ENCODE measurements at regions not wholly inside any gene's neighbourhood (a gene's known extent, or its start where the extent isn't known, plus 50 kb on each side); places are given as distances from the start of the nearest gene placed in this dataset.
A peak's percentile ranks its signal among the peaks of the same experiment; 100 is the strongest.

GRCh38 chr6:95518630-95519227 lies 58.6 kb upstream of the MANEA start:
- Histone ChIP-seq H2AFZ (ENCODE audit: low read length) (no peak overlapping the region), H4K20me1 (ENCODE audit: insufficient read depth, low read length) (no peaks in the 10 kb centered on the region), H3K9ac (ENCODE audit: insufficient read depth, low read depth, low read length) (no peak overlapping the region), H3K36me3 (replicated peaks in 1 of 2; ENCODE audit: control insufficient read depth in 1 of 2, insufficient read depth in 2 of 2, low read length in 2 of 2) (no peaks in the 10 kb centered on the region), H3K9me3 (ENCODE audit: low read length) (no peaks in the 10 kb centered on the region), H3K79me2 (ENCODE audit: insufficient read depth, low read length) (no peaks in the 10 kb centered on the region), H3K4me1 (ENCODE audit: insufficient read depth, low read length) (no peaks in the 10 kb centered on the region), H3K27me3 (ENCODE audit: control insufficient read depth in 1 of 2, insufficient read depth in 2 of 2, low read length in 2 of 2) (no peaks in the 10 kb centered on the region), H3K4me2 (ENCODE audit: low read depth, low read length) (no peak overlapping the region), H3K27ac (ENCODE audit: extremely low read length, insufficient read depth, low read length) (no peak overlapping the region), H3K4me3 (replicated peaks in 1 of 3; ENCODE audit: insufficient read depth in 1 of 3, low read depth in 2 of 3, low read length in 3 of 3) (no peak overlapping the region)
- DNase-seq (ENCODE audit: low spot score): no peak
- BruUV-seq (replicated peaks): no TSS peak
- POLR2A ChIA-PET: no interaction called here
- FAIRE-seq: no peak
- ATAC-seq: peak; percentile 52
- intact Hi-C loops (cut with micrococcal nuclease; ENCODE audit: unreplicated experiment): no loop called here
- CTCF ChIA-PET (ENCODE audit: low intra/inter-chr PET ratio, low total read pairs): no interaction called here
- in situ Hi-C loops (cut with HindIII; ENCODE audit: extremely low pct_ligation_motif_present, low pct_unique_long_range_greater_than_20kb): no loop called here
- TF ChIP-seq FUBP1 (CRISPR knock-in tag; IDR thresholded peaks at IDR 0.05; ENCODE audit: borderline replicate concordance): no peak
- no peak for TF ChIP-seq KMT2A (CRISPR knock-in tag; IDR thresholded peaks at IDR 0.05)
- TF ChIP-seq SOX5 (CRISPR knock-in tag; IDR thresholded peaks at IDR 0.05; ENCODE audit: borderline replicate concordance): no peak
- TF ChIP-seq SNAPC5 (CRISPR knock-in tag; IDR thresholded peaks at IDR 0.05; ENCODE audit: borderline replicate concordance): no peak
- TF ChIP-seq BATF2 (CRISPR knock-in tag; IDR thresholded peaks at IDR 0.05): no peak
- no peak for TF ChIP-seq ZNF790 (CRISPR knock-in tag; IDR thresholded peaks at IDR 0.05; ENCODE audit: borderline replicate concordance)
- no peak for TF ChIP-seq ZNF333 (CRISPR knock-in tag; IDR thresholded peaks at IDR 0.05; ENCODE audit: borderline replicate concordance)
- no peak for TF ChIP-seq ZNF430 (CRISPR knock-in tag; IDR thresholded peaks at IDR 0.05)
- TF ChIP-seq PITX1 (CRISPR knock-in tag; IDR thresholded peaks at IDR 0.05): no peak
- no peak for TF ChIP-seq CREB1 (IDR thresholded peaks at IDR 0.05)
- TF ChIP-seq CREB1 (CRISPR knock-in tag; IDR thresholded peaks at IDR 0.05): no peak
- no peak for TF ChIP-seq ARID5B (CRISPR knock-in tag; IDR thresholded peaks at IDR 0.05)
- TF ChIP-seq HNRNPK (IDR thresholded peaks at IDR 0.05; ENCODE audit: low read depth, low read length, poor library complexity, severe bottlenecking): no peak
- TF ChIP-seq SALL2 (CRISPR knock-in tag; IDR thresholded peaks at IDR 0.05): no peak
- no peak for TF ChIP-seq MTERF4 (CRISPR knock-in tag; IDR thresholded peaks at IDR 0.05)
- WGBS (ENCODE audit: low lambda C conversion rate): 41% methylated on average over 7 of the region's 15 CpGs
